HCT116 (cell line): ENCODE measurements at regions not wholly inside any gene's neighbourhood (a gene's known extent, or its start where the extent isn't known, plus 50 kb on each side); places are given as distances from the start of the nearest gene placed in this dataset.

Experiments
- ATAC-seq: fragments of 200-7000 bp; cut with Tn5 transposase; 2 replicates; pipeline ENCODE4 v1.9.1; 2020; ENCODE audit warnings: mild to moderate bottlenecking, moderate library complexity
- BruUV-seq: library from RNA; stranded (reverse); fragments of 400-500 nt; replicated peaks from 2 replicates; lab custom pipeline; 2021; lab: Mats Ljungman, UMichigan
- CTCF ChIA-PET: fragments of 300-600 bp; sonication (Branson Sonifier 250); formaldehyde crosslinking; loops from one replicate; lab custom pipeline; 2021; ENCODE audit warnings: antibody characterized with exemption; lab: Charles Lee
- POLR2A ChIA-PET: fragments of 300-600, 350-600 bp; sonication (Branson Sonifier 250); formaldehyde crosslinking; loops from one replicate; lab custom pipeline; 2021; ENCODE audit warnings: antibody characterized with exemption; lab: Charles Lee
- RAD21 ChIA-PET, 2 experiments: fragments of 300-600 bp; sonication (Branson Sonifier 250); formaldehyde crosslinking; loops; one replicate each; lab custom pipeline; 2023; ENCODE audit warnings: low total read pairs in 2 of 2; ENCODE audit not compliant: uncharacterized antibody in 2 of 2, unreplicated experiment in 2 of 2, low non-redundant PET in 1 of 2; lab: Charles Lee
- DNase-seq: peaks from one replicate; pipeline ENCODE4 v3.0.0-alpha.2; 2010; ENCODE audit warnings: low read depth, low spot score
- H2AFZ ChIP-seq: fragments of 200-600 bp; shearing (Covaris generic), sonication (generic); 2 replicates; pipeline ENCODE4 v1.6.1; 2017; ENCODE audit warnings: low read depth, mixed run types, mixed read lengths, antibody characterized with exemption, low read length; ENCODE audit not compliant: poor library complexity, severe bottlenecking
- H3K27ac ChIP-seq: 2 replicates; pipeline ENCODE4 v1.5.1; 2012; ENCODE audit warnings: low read depth, low read length
- H3K27me3 ChIP-seq: fragments of 200-600 bp; sonication (generic); 2 replicates; pipeline ENCODE4 v1.6.1; 2016; ENCODE audit warnings: mixed run types, low read length, mixed read lengths; ENCODE audit not compliant: insufficient read depth
- H3K36me3 ChIP-seq, 2 experiments: fragments of 200-500 bp in 1 of 2; fragments of 200-600 bp in 1 of 2; sonication (Bioruptor generic) in 1 of 2; sonication (generic) in 1 of 2; 2 replicates each; pipeline versions ENCODE4 v1.5.1 to v1.6.1; 2014 to 2016; ENCODE audit warnings: low read length in 2 of 2, inconsistent platforms in 1 of 2, mixed read lengths in 1 of 2, mixed run types in 1 of 2; ENCODE audit not compliant: insufficient read depth in 2 of 2, control insufficient read depth in 1 of 2
- H3K4me1 ChIP-seq, 2 experiments: fragments of 200-600 bp in 1 of 2; sonication (generic) in 1 of 2; 2 replicates each; pipeline versions ENCODE4 v1.5.1 to v1.6.1; 2012 to 2017; ENCODE audit warnings: low read length in 2 of 2, inconsistent platforms in 1 of 2, mild to moderate bottlenecking in 1 of 2, mixed read lengths in 1 of 2, mixed run types in 1 of 2, moderate library complexity in 1 of 2; ENCODE audit not compliant: insufficient read depth in 2 of 2, control insufficient read depth in 1 of 2
- H3K4me2 ChIP-seq: fragments of 200-600 bp; sonication (generic); 2 replicates; pipeline ENCODE4 v1.6.1; 2017; ENCODE audit warnings: mixed run types, low read length, mixed read lengths
- H3K4me3 ChIP-seq, 2 experiments: fragments of 200-600 bp in 1 of 2; sonication (generic) in 1 of 2; replicated peaks in 1 of 2; 2 replicates each; pipeline ENCODE4 v1.5.1; 2011 to 2016; ENCODE audit warnings: low read length in 2 of 2, control low read depth in 1 of 2, low read depth in 1 of 2, mild to moderate bottlenecking in 1 of 2, mixed read lengths in 1 of 2, mixed run types in 1 of 2
- H3K79me2 ChIP-seq: fragments of 200-600 bp; sonication (generic); 2 replicates; pipeline ENCODE4 v1.6.1; 2017; ENCODE audit warnings: mild to moderate bottlenecking, mixed run types, low read length, moderate library complexity, mixed read lengths; ENCODE audit not compliant: insufficient read depth
- H3K9ac ChIP-seq: fragments of 200-600 bp; sonication (generic); 2 replicates; pipeline ENCODE4 v1.6.1; 2016; ENCODE audit warnings: low read length, mixed read lengths
- H3K9me2 ChIP-seq: fragments of 200-600 bp; sonication (generic), shearing (Covaris generic); 2 replicates; pipeline ENCODE4 v1.6.1; 2017; ENCODE audit warnings: mixed run types, mild to moderate bottlenecking, moderate library complexity; ENCODE audit not compliant: insufficient read depth
- H3K9me3 ChIP-seq, 2 experiments: fragments of 200-500 bp in 1 of 2; fragments of 200-600 bp in 1 of 2; sonication (Bioruptor generic) in 1 of 2; sonication (generic) in 1 of 2; 2 replicates each; pipeline ENCODE4 v1.6.1; 2014 to 2017; ENCODE audit warnings: low read length in 2 of 2, mixed read lengths in 2 of 2, inconsistent platforms in 1 of 2, low read depth in 1 of 2, mild to moderate bottlenecking in 1 of 2, mixed run types in 1 of 2, moderate library complexity in 1 of 2; ENCODE audit not compliant: control insufficient read depth in 1 of 2, insufficient read depth in 1 of 2
- H4K20me1 ChIP-seq: fragments of 200-600 bp; sonication (generic), shearing (Covaris generic); 2 replicates; pipeline ENCODE4 v1.6.1; 2017; ENCODE audit warnings: mixed run types, mild to moderate bottlenecking, moderate library complexity; ENCODE audit not compliant: insufficient read depth
- ATF3 ChIP-seq: IDR thresholded peaks from 2 replicates; pipeline ENCODE4 v1.6.1; 2012
- CBX3 ChIP-seq: IDR thresholded peaks from 2 replicates; pipeline ENCODE4 v1.6.1; 2012; ENCODE audit warnings: low read depth
- CTCF ChIP-seq, 3 experiments: fragments of 200-600 bp in 1 of 3; sonication (generic) in 1 of 3; IDR thresholded peaks in 2 of 3; conservative IDR thresholded peaks in 1 of 3; 2 replicates each; pipeline ENCODE4 v1.5.1; 2012 to 2017; ENCODE audit warnings: low read depth in 2 of 3, low read length in 2 of 3, antibody characterized with exemption in 1 of 3, borderline replicate concordance in 1 of 3, control low read depth in 1 of 3, mild to moderate bottlenecking in 1 of 3, mixed read lengths in 1 of 3, mixed run types in 1 of 3, moderate library complexity in 1 of 3; ENCODE audit not compliant: insufficient read depth in 1 of 3
- EGR1 ChIP-seq: IDR thresholded peaks from 2 replicates; pipeline ENCODE4 v1.6.1; 2012; ENCODE audit warnings: low read depth
- ELF1 ChIP-seq: IDR thresholded peaks from 2 replicates; pipeline ENCODE4 v1.6.1; 2012; ENCODE audit warnings: low read depth, borderline replicate concordance
- EZH2 ChIP-seq: fragments of 200-600 bp; sonication (generic); IDR thresholded peaks from 2 replicates; pipeline ENCODE4 v1.6.1; 2017; ENCODE audit warnings: antibody characterized with exemption, mixed run types
- FOSL1 ChIP-seq: IDR thresholded peaks from 2 replicates; pipeline ENCODE4 v1.6.1; 2012; ENCODE audit warnings: low read depth
- MAX ChIP-seq: IDR thresholded peaks from 2 replicates; pipeline ENCODE4 v1.6.1; 2012
- POLR2A ChIP-seq: IDR thresholded peaks from 2 replicates; pipeline ENCODE4 v1.7.0; 2011; ENCODE audit warnings: borderline replicate concordance; ENCODE audit not compliant: insufficient read depth, insufficient read length; ENCODE audit errors: extremely low read depth
- POLR2AphosphoS5 ChIP-seq: IDR thresholded peaks from 2 replicates; pipeline ENCODE4 v1.6.1; 2011; ENCODE audit warnings: mild to moderate bottlenecking, low read depth, low read length, moderate library complexity
- SP1 ChIP-seq: IDR thresholded peaks from 2 replicates; pipeline ENCODE4 v1.6.1; 2012; ENCODE audit warnings: low read depth
- SRF ChIP-seq: IDR thresholded peaks from 2 replicates; pipeline ENCODE4 v1.6.1; 2012; ENCODE audit warnings: low read depth
- TCF7L2 ChIP-seq: IDR thresholded peaks from 2 replicates; pipeline ENCODE4 v1.7.0; 2011; ENCODE audit warnings: borderline replicate concordance, inconsistent platforms; ENCODE audit not compliant: insufficient read depth, insufficient read length; ENCODE audit errors: extremely low read depth
- YY1 ChIP-seq: IDR thresholded peaks from 2 replicates; pipeline ENCODE4 v1.6.1; 2011; ENCODE audit warnings: low read length, low read depth, moderate library complexity, mild to moderate bottlenecking; ENCODE audit not compliant: insufficient replicate concordance; ENCODE audit errors: extremely low read depth
- ZBTB33 ChIP-seq: IDR thresholded peaks from 2 replicates; pipeline ENCODE4 v1.6.1; 2011; ENCODE audit warnings: mild to moderate bottlenecking, low read length, moderate library complexity; ENCODE audit not compliant: insufficient replicate concordance; ENCODE audit errors: extremely low read depth
- ZFX ChIP-seq: fragments of 450-650 bp; IDR thresholded peaks from 2 replicates; pipeline ENCODE4 v1.6.1; 2017
- ZNF274 ChIP-seq: fragments of 200-500 bp; sonication (Bioruptor generic); IDR thresholded peaks from 2 replicates; pipeline ENCODE4 v1.6.1; 2014; ENCODE audit warnings: mild to moderate bottlenecking, low read depth, low read length, inconsistent platforms
- intact Hi-C: fragments of 100-400 bp; cut with micrococcal nuclease; formaldehyde crosslinking; loops from 2 replicates; pipeline ENCODE4 v1.10.0; 2022

GRCh38 chr13:77979721-77980385 lies 61.2 kb upstream of the EDNRB start (continued):
- no peak for TF ChIP-seq ZFX
- no peak for TF ChIP-seq YY1
- TF ChIP-seq CBX3: no peak
- no peak for TF ChIP-seq TCF7L2

GRCh38 chr13:77975358-77976042 lies 56.9 kb upstream of the EDNRB start:
- no peak for TF ChIP-seq MAX
- TF ChIP-seq SRF: no peak
- TF ChIP-seq SP1: no peak
- TF ChIP-seq ATF3: no peak
- no peak for TF ChIP-seq ZFX
- no peak for TF ChIP-seq ZNF274
- no peak for TF ChIP-seq ELF1
- no peak for TF ChIP-seq CBX3
- no peak for TF ChIP-seq FOSL1
- TF ChIP-seq ZBTB33: no peak
- TF ChIP-seq POLR2A: no peak
- TF ChIP-seq EGR1: no peak
- no peak for TF ChIP-seq CTCF (IDR thresholded peaks at IDR 0.05 in 2 of 3, conservative IDR thresholded peaks at IDR 0.05 in 1 of 3; ENCODE audit: borderline replicate concordance in 1 of 3, insufficient read depth in 1 of 3, low read depth in 2 of 3, low read length in 2 of 3)
- TF ChIP-seq TCF7L2: no peak
- TF ChIP-seq EZH2: no peak
- TF ChIP-seq POLR2AphosphoS5: no peak
- no peak overlapping the region for H2AFZ ChIP-seq
- POLR2A ChIA-PET: no interaction called here

More at GRCh38 chr13:77975358-77976042, 56.9 kb upstream of the EDNRB start:
- intact Hi-C loops: no loop called here
- no peak overlapping the region for H3K27ac ChIP-seq
- H3K9me3 ChIP-seq: peaks cover 0 to 8% of the 10 kb centered on the region in 2 experiments; a peak in 1 of 4 replicates
- DNase-seq (no peak), ATAC-seq (no peak)
- RAD21 ChIA-PET: no interaction called here
- CTCF ChIA-PET: no interaction called here
- H4K20me1 ChIP-seq: no peaks in the 10 kb centered on the region
- no peak overlapping the region for H3K4me2 ChIP-seq
- H3K27me3 ChIP-seq: no peaks in the 10 kb centered on the region
- H3K36me3 ChIP-seq: no peaks in the 10 kb centered on the region
- H3K4me1 ChIP-seq: no peaks in the 10 kb centered on the region; a peak in 1 of 4 replicates
- H3K9ac ChIP-seq: no peak overlapping the region
- H3K79me2 ChIP-seq: no peaks in the 10 kb centered on the region
- H3K4me3 ChIP-seq: no peak overlapping the region
- no TSS peak for BruUV-seq
- H3K9me2 ChIP-seq: no peaks in the 10 kb centered on the region
